ENCODE measurements at regions not wholly inside any gene's neighbourhood (a gene's known extent, or its start where the extent isn't known, plus 50 kb on each side); places are given as distances from the start of the nearest gene placed in this dataset.

- H3K27ac Mint-ChIP-seq, result no peak overlapping the region
These were observed 236.6 kb downstream of the SEC23A start for GRCh38 chr14:38866461-38866860.

DNA sequence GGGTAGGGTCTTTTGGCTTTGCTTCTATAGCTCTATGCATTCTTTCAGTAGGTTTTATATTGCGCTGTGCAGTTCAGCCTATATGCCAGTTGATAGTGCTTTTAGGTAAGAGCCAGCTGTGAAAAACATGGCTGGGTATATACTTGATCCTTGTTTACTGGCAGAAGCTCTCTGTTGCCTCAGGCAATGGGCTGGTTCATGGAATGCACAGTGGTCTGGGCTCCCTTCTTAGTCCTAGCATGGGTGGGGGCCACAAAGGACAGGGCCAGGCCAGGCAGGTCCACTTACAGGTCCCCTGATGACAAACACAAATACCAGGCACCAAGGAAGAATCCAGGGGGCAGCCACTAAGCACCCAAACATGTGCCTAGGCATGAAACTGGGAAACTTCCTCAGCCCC lies 240.7 kb downstream of the SEC23A start:
- Mint-ChIP-seq H3K27me3 (ENCODE audit: low read depth) (no peaks in the 10 kb centered on the region), H3K36me3 (peaks cover 2% of the 10 kb centered on the region), H3K27ac (no peak overlapping the region), H3K9me3 (peaks cover 19% of the 10 kb centered on the region), H3K4me1 (peaks cover 17% of the 10 kb centered on the region), H3K4me3 (no peak overlapping the region)
- ChIA-PET CTCF (no interaction called here), POLR2A (no interaction called here)
- no peak for TF ChIP-seq SP1 (CRISPR knock-in tag; conservative IDR thresholded peaks at IDR 0.05)
- TF ChIP-seq RORB (CRISPR knock-in tag; IDR thresholded peaks at IDR 0.05), result no peak
- no peak for TF ChIP-seq CREM (CRISPR knock-in tag; IDR thresholded peaks at IDR 0.05)
- TF ChIP-seq MXD4 (CRISPR knock-in tag; IDR thresholded peaks at IDR 0.05; ENCODE audit: borderline replicate concordance), result no peak
- TF ChIP-seq, protein P1, sequence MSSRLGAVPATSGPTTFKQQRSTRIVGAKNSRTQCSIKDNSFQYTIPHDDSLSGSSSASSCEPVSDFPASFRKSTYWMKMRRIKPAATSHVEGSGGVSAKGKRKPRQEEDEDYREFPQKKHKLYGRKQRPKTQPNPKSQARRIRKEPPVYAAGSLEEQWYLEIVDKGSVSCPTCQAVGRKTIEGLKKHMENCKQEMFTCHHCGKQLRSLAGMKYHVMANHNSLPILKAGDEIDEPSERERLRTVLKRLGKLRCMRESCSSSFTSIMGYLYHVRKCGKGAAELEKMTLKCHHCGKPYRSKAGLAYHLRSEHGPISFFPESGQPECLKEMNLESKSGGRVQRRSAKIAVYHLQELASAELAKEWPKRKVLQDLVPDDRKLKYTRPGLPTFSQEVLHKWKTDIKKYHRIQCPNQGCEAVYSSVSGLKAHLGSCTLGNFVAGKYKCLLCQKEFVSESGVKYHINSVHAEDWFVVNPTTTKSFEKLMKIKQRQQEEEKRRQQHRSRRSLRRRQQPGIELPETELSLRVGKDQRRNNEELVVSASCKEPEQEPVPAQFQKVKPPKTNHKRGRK (CRISPR knock-in tag; IDR thresholded peaks at IDR 0.05; ENCODE audit: borderline replicate concordance), result no peak
- no peak for TF ChIP-seq SMAD4 (CRISPR knock-in tag; IDR thresholded peaks at IDR 0.05)
- TF ChIP-seq ATF6 (CRISPR knock-in tag; IDR thresholded peaks at IDR 0.05), result no peak
- no peak for TF ChIP-seq USF2 (CRISPR knock-in tag; IDR thresholded peaks at IDR 0.05)
- TF ChIP-seq, protein P2, sequence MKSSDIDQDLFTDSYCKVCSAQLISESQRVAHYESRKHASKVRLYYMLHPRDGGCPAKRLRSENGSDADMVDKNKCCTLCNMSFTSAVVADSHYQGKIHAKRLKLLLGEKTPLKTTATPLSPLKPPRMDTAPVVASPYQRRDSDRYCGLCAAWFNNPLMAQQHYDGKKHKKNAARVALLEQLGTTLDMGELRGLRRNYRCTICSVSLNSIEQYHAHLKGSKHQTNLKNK (CRISPR knock-in tag; IDR thresholded peaks at IDR 0.05), result no peak
- TF ChIP-seq, protein P3, sequence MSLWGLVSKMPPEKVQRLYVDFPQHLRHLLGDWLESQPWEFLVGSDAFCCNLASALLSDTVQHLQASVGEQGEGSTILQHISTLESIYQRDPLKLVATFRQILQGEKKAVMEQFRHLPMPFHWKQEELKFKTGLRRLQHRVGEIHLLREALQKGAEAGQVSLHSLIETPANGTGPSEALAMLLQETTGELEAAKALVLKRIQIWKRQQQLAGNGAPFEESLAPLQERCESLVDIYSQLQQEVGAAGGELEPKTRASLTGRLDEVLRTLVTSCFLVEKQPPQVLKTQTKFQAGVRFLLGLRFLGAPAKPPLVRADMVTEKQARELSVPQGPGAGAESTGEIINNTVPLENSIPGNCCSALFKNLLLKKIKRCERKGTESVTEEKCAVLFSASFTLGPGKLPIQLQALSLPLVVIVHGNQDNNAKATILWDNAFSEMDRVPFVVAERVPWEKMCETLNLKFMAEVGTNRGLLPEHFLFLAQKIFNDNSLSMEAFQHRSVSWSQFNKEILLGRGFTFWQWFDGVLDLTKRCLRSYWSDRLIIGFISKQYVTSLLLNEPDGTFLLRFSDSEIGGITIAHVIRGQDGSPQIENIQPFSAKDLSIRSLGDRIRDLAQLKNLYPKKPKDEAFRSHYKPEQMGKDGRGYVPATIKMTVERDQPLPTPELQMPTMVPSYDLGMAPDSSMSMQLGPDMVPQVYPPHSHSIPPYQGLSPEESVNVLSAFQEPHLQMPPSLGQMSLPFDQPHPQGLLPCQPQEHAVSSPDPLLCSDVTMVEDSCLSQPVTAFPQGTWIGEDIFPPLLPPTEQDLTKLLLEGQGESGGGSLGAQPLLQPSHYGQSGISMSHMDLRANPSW (CRISPR knock-in tag; conservative IDR thresholded peaks at IDR 0.05; ENCODE audit: low read depth), result no peak
- TF ChIP-seq NR3C1 (CRISPR knock-in tag; conservative IDR thresholded peaks at IDR 0.05; ENCODE audit: low read depth), result no peak
- TF ChIP-seq, protein P4, sequence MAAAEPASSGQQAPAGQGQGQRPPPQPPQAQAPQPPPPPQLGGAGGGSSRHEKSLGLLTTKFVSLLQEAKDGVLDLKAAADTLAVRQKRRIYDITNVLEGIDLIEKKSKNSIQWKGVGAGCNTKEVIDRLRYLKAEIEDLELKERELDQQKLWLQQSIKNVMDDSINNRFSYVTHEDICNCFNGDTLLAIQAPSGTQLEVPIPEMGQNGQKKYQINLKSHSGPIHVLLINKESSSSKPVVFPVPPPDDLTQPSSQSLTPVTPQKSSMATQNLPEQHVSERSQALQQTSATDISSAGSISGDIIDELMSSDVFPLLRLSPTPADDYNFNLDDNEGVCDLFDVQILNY (CRISPR knock-in tag; IDR thresholded peaks at IDR 0.05), result no peak
- TF ChIP-seq ZNF138 (CRISPR knock-in tag; conservative IDR thresholded peaks at IDR 0.05), result no peak
- no peak for TF ChIP-seq OVOL2 (CRISPR knock-in tag; IDR thresholded peaks at IDR 0.05; ENCODE audit: borderline replicate concordance)
- TF ChIP-seq ZNF317 (CRISPR knock-in tag; IDR thresholded peaks at IDR 0.05; ENCODE audit: borderline replicate concordance, low read depth), result no peak
- TF ChIP-seq GABPB1 (CRISPR knock-in tag; IDR thresholded peaks at IDR 0.05), result no peak
- DNase-seq (ENCODE audit: low spot score) (no peak), ATAC-seq (no peak)

More at GRCh38 chr14:38866461-38866860, 236.6 kb downstream of the SEC23A start:
- peaks cover 2% of the 10 kb centered on the region for H3K36me3 Mint-ChIP-seq
- ChIA-PET POLR2A (no interaction called here), CTCF (interaction anchor here (0.8 to 1.5 kb wide), 3 partner anchors 9 to 149 kb away, joined by 3 to 6 read pairs (median 3); no protein-coding TSS in a partner anchor)
- DNase-seq (ENCODE audit: low spot score), result no peak
- H3K4me3 Mint-ChIP-seq, result no peak overlapping the region
- peaks cover 17% of the 10 kb centered on the region for H3K9me3 Mint-ChIP-seq
- H3K27me3 Mint-ChIP-seq (ENCODE audit: low read depth), result peaks cover 2% of the 10 kb centered on the region; the same call in 1 of the 2 replicates
- no peak for ATAC-seq
- H3K4me1 Mint-ChIP-seq, result peaks cover 19% of the 10 kb centered on the region
- TF ChIP-seq SMAD4 (CRISPR knock-in tag; IDR thresholded peaks at IDR 0.05) (no peak), NR2C2 (CRISPR knock-in tag; IDR thresholded peaks at IDR 0.05) (no peak), ZNF121 (CRISPR knock-in tag; IDR thresholded peaks at IDR 0.05) (no peak), GABPB1 (CRISPR knock-in tag; IDR thresholded peaks at IDR 0.05) (no peak), CBFB (CRISPR knock-in tag; IDR thresholded peaks at IDR 0.05; ENCODE audit: low read depth) (no peak), ZNF138 (CRISPR knock-in tag; conservative IDR thresholded peaks at IDR 0.05) (no peak)
- TF ChIP-seq, protein P5, sequence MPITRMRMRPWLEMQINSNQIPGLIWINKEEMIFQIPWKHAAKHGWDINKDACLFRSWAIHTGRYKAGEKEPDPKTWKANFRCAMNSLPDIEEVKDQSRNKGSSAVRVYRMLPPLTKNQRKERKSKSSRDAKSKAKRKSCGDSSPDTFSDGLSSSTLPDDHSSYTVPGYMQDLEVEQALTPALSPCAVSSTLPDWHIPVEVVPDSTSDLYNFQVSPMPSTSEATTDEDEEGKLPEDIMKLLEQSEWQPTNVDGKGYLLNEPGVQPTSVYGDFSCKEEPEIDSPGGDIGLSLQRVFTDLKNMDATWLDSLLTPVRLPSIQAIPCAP (CRISPR knock-in tag; IDR thresholded peaks at IDR 0.05), result no peak
- TF ChIP-seq, protein P6, sequence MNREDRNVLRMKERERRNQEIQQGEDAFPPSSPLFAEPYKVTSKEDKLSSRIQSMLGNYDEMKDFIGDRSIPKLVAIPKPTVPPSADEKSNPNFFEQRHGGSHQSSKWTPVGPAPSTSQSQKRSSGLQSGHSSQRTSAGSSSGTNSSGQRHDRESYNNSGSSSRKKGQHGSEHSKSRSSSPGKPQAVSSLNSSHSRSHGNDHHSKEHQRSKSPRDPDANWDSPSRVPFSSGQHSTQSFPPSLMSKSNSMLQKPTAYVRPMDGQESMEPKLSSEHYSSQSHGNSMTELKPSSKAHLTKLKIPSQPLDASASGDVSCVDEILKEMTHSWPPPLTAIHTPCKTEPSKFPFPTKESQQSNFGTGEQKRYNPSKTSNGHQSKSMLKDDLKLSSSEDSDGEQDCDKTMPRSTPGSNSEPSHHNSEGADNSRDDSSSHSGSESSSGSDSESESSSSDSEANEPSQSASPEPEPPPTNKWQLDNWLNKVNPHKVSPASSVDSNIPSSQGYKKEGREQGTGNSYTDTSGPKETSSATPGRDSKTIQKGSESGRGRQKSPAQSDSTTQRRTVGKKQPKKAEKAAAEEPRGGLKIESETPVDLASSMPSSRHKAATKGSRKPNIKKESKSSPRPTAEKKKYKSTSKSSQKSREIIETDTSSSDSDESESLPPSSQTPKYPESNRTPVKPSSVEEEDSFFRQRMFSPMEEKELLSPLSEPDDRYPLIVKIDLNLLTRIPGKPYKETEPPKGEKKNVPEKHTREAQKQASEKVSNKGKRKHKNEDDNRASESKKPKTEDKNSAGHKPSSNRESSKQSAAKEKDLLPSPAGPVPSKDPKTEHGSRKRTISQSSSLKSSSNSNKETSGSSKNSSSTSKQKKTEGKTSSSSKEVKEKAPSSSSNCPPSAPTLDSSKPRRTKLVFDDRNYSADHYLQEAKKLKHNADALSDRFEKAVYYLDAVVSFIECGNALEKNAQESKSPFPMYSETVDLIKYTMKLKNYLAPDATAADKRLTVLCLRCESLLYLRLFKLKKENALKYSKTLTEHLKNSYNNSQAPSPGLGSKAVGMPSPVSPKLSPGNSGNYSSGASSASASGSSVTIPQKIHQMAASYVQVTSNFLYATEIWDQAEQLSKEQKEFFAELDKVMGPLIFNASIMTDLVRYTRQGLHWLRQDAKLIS (CRISPR knock-in tag; IDR thresholded peaks at IDR 0.05; ENCODE audit: borderline replicate concordance), result no peak

Measured in WTC11 (cell line).